Natural killer cell (primary cell): ENCODE measurements at regions not wholly inside any gene's neighbourhood (a gene's known extent, or its start where the extent isn't known, plus 50 kb on each side); places are given as distances from the start of the nearest gene placed in this dataset.

Source experiments
- ATAC-seq, 3 donors: fragments of 150-1000 bp in 2 of 3; fragments of 200-7000 bp in 1 of 3; cut with Tn5 transposase; 1 replicate in 1 of 3; 2 replicates in 2 of 3; pipeline ENCODE4 v1.10.0; 2021; ENCODE audit warnings: mild to moderate bottlenecking in 2 of 3, moderate library complexity in 2 of 3
- DNase-seq, 2 donors: peaks; one replicate each; pipeline versions ENCODE4 v3.0.0 to v3.0.0-alpha.2; 2013 to 2021; ENCODE audit warnings: mixed read lengths in 1 of 2
- H3K27ac ChIP-seq: one replicate; pipeline ENCODE4 v1.5.1; 2013; ENCODE audit warnings: mild to moderate bottlenecking, low read length
- H3K27me3 ChIP-seq: one replicate; pipeline ENCODE4 v1.6.1; 2013; ENCODE audit warnings: low read length; ENCODE audit not compliant: control insufficient read depth, insufficient read depth
- H3K36me3 ChIP-seq: one replicate; pipeline ENCODE4 v1.6.1; 2013; ENCODE audit warnings: low read length; ENCODE audit not compliant: control insufficient read depth, insufficient read depth
- H3K4me1 ChIP-seq: one replicate; pipeline ENCODE4 v1.6.1; 2013; ENCODE audit warnings: low read length; ENCODE audit not compliant: control insufficient read depth, insufficient read depth
- H3K4me3 ChIP-seq: one replicate; pipeline ENCODE4 v1.5.1; 2013; ENCODE audit warnings: low read length
- H3K9me3 ChIP-seq: one replicate; pipeline ENCODE4 v1.6.1; 2013; ENCODE audit warnings: low read length; ENCODE audit not compliant: control insufficient read depth, insufficient read depth
- H3K27ac Mint-ChIP-seq, 2 donors: one replicate each; pipeline ENCODE4 v1.8.0; 2022; ENCODE audit warnings: mild to moderate bottlenecking in 2 of 2, mixed read lengths in 2 of 2, moderate library complexity in 1 of 2
- H3K27me3 Mint-ChIP-seq, 2 donors: one replicate each; pipeline ENCODE4 v1.8.0; 2022; ENCODE audit warnings: low read depth in 2 of 2, mixed read lengths in 2 of 2
- H3K36me3 Mint-ChIP-seq: one replicate; pipeline ENCODE4 v1.8.0; 2022; ENCODE audit warnings: mixed read lengths
- H3K4me1 Mint-ChIP-seq, 2 donors: one replicate each; pipeline ENCODE4 v1.8.0; 2022; ENCODE audit warnings: mixed read lengths in 2 of 2
- H3K4me3 Mint-ChIP-seq: one replicate; pipeline ENCODE4 v1.8.0; 2022; ENCODE audit warnings: mild to moderate bottlenecking, moderate library complexity, mixed read lengths
- H3K9me3 Mint-ChIP-seq, 2 donors: one replicate each; pipeline ENCODE4 v1.8.0; 2022; ENCODE audit warnings: mixed read lengths in 2 of 2
- CTCF ChIP-seq: fragments of 200-600 bp; IDR thresholded peaks from one replicate; pipeline ENCODE4 v1.8.0; 2022; ENCODE audit warnings: antibody characterized with exemption
- WGBS: methylation state at CpG from one replicate; pipeline ENCODE4 v1.1.7; 2013; ENCODE audit warnings: missing lambda C conversion rate; ENCODE audit not compliant: insufficient coverage; 5-methylcytosine and 5-hydroxymethylcytosine counted together
- intact Hi-C: fragments of 100-400 bp; cut with micrococcal nuclease; formaldehyde crosslinking; loops from one replicate; pipeline ENCODE4 v1.14.2; 2022

- intact Hi-C loops, result no loop called here
- H3K4me3 Mint-ChIP-seq, result no peak overlapping the region
- peak in 2 of 3 donors; percentile 44 to 65 for ATAC-seq
- H3K27me3 Mint-ChIP-seq, result peaks cover 28 to 37% of the 10 kb centered on the region in 2 donors
- H3K9me3 Mint-ChIP-seq, result no peaks in the 10 kb centered on the region
- DNase-seq, result no peak
- Histone ChIP-seq H3K9me3 (no peaks in the 10 kb centered on the region), H3K4me1 (peaks cover 24% of the 10 kb centered on the region), H3K27ac (no peak overlapping the region), H3K36me3 (no peaks in the 10 kb centered on the region), H3K27me3 (peaks cover 3% of the 10 kb centered on the region), H3K4me3 (no peak overlapping the region)
- no peak for TF ChIP-seq CTCF
- peaks cover 18 to 26% of the 10 kb centered on the region in 2 donors for H3K4me1 Mint-ChIP-seq
- H3K36me3 Mint-ChIP-seq, result no peaks in the 10 kb centered on the region
- no peak overlapping the region for H3K27ac Mint-ChIP-seq
- WGBS, result 72% methylated on average over 7 of the region's 8 CpGs
Measured at GRCh38 chr4:153137677-153138630, 66.3 kb upstream of the TRIM2 start.

- Mint-ChIP-seq H3K27ac (no peak overlapping the region), H3K36me3 (no peaks in the 10 kb centered on the region), H3K4me3 (no peak overlapping the region), H3K4me1 (peaks cover 14 to 20% of the 10 kb centered on the region in 2 donors), H3K27me3 (peaks cover 23 to 33% of the 10 kb centered on the region in 2 donors), H3K9me3 (no peaks in the 10 kb centered on the region)
- no peaks in the 10 kb centered on the region for H3K9me3 ChIP-seq
- no peaks in the 10 kb centered on the region for H3K36me3 ChIP-seq
- H3K4me3 ChIP-seq, result no peak overlapping the region
- ATAC-seq (peak in 2 of 3 donors; percentile 32 to 69), DNase-seq (no peak)
- no peak overlapping the region for H3K27ac ChIP-seq
- intact Hi-C loops, result no loop called here
- H3K27me3 ChIP-seq, result peaks cover 2% of the 10 kb centered on the region
- peaks cover 23% of the 10 kb centered on the region for H3K4me1 ChIP-seq
- WGBS, result 43% methylated on average over 3 of the region's 5 CpGs
- TF ChIP-seq CTCF, result no peak
Measured at GRCh38 chr4:153138736-153139135, 65.5 kb upstream of the TRIM2 start.

- intact Hi-C loops, result no loop called here
- WGBS, result 89% methylated on average over 3 of the region's 5 CpGs
- no peak overlapping the region for H3K27ac ChIP-seq
Measured at GRCh38 chr4:153140294-153140693, 63.9 kb upstream of the TRIM2 start.

More at GRCh38 chr4:153140294-153140693, 63.9 kb upstream of the TRIM2 start:
- Mint-ChIP-seq H3K9me3 (no peaks in the 10 kb centered on the region), H3K4me3 (no peak overlapping the region), H3K4me1 (peaks cover under 1 to 5% of the 10 kb centered on the region in 2 donors), H3K27me3 (peaks cover 15 to 28% of the 10 kb centered on the region in 2 donors), H3K27ac (no peak overlapping the region), H3K36me3 (no peaks in the 10 kb centered on the region)
- Histone ChIP-seq H3K27me3 (no peaks in the 10 kb centered on the region), H3K4me3 (no peak overlapping the region), H3K36me3 (no peaks in the 10 kb centered on the region), H3K4me1 (peaks cover 10% of the 10 kb centered on the region), H3K9me3 (no peaks in the 10 kb centered on the region)
- no peak for DNase-seq
- ATAC-seq, result no peak
- TF ChIP-seq CTCF, result no peak
